Suprapubic skin (tissue), 4 donors: ENCODE measurements at regions not wholly inside any gene's neighbourhood (a gene's known extent, or its start where the extent isn't known, plus 50 kb on each side); places are given as distances from the start of the nearest gene placed in this dataset.
"Not testable (repeated sequence)": the region's sequence is repeated elsewhere in the genome, so short reads cannot be mapped to it uniquely, and the experiment has no call there.

ENCODE experiments used
- DNase-seq, 2 donors: peaks; one replicate each; pipeline ENCODE4 v3.0.0-alpha.2; 2019; ENCODE audit warnings: low spot score in 2 of 2
- H3K27ac ChIP-seq: fragments of 200-600 bp; sonication (generic); one replicate; pipeline ENCODE4 v1.5.1; 2019
- H3K27me3 ChIP-seq: fragments of 200-600 bp; sonication (generic); one replicate; pipeline ENCODE4 v1.5.1; 2019
- H3K36me3 ChIP-seq: fragments of 200-600 bp; sonication (generic); one replicate; pipeline ENCODE4 v1.5.1; 2019
- H3K4me1 ChIP-seq: fragments of 200-600 bp; sonication (generic); one replicate; pipeline ENCODE4 v1.5.1; 2019
- H3K4me3 ChIP-seq: fragments of 200-600 bp; sonication (generic); one replicate; pipeline ENCODE4 v1.5.1; 2019; ENCODE audit warnings: mild to moderate bottlenecking
- H3K9me3 ChIP-seq: fragments of 200-600 bp; sonication (generic); one replicate; pipeline ENCODE4 v1.5.1; 2019
- EP300 ChIP-seq: sonication (generic); formaldehyde crosslinking; IDR thresholded peaks from one replicate; pipeline ENCODE4 v1.6.1; 2017; ENCODE audit warnings: antibody characterized with exemption
- POLR2A ChIP-seq, 2 donors: fragments of 450-650 bp; IDR thresholded peaks; one replicate each; pipeline ENCODE4 v1.6.1; 2017; ENCODE audit warnings: antibody characterized with exemption in 2 of 2, mild to moderate bottlenecking in 2 of 2, moderate library complexity in 2 of 2
- POLR2AphosphoS5 ChIP-seq, 3 donors: sonication (generic); formaldehyde crosslinking; IDR thresholded peaks; one replicate each; pipeline ENCODE4 v1.6.1; 2017; ENCODE audit warnings: antibody characterized with exemption in 3 of 3
- WGBS: methylation state at CpG from one replicate; pipeline ENCODE4 v1.1.5; 2018; 5-methylcytosine and 5-hydroxymethylcytosine counted together
- TF ChIP-seq, protein P1 (sequence below), 2 donors: fragments of 200-600 bp in 1 of 2; fragments of 450-650 bp in 1 of 2; sonication (generic) in 1 of 2; IDR thresholded peaks; one replicate each; pipeline ENCODE4 v1.5.1; 2016 to 2019; ENCODE audit warnings: antibody characterized with exemption in 2 of 2, mild to moderate bottlenecking in 1 of 2, moderate library complexity in 1 of 2

DNA sequence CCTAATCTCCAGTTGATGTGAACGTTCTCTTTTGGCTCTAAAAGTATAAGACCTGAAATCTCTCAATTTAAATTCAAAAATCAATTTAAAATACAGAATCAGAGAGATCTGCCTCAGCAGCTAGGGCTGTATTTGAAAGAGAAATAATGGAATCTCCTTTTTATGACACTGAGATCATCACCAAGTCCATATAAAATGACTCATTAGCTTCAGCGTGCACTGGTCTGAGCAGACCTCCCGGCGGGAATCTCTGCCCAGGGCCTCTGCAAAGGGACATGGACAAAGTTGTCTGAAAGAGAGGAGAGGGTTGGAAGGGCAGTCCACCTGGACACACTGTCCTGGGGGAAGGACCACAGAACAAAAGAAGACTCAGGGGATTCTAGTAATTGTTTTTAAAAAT lies 855.6 kb downstream of the EFNB2 start:
- no peak for TF ChIP-seq POLR2A (IDR thresholded peaks at IDR 0.05)
- 92% methylated on average over 4 of the region's 4 CpGs for WGBS
- no peaks in the 10 kb centered on the region for H3K27me3 ChIP-seq
- H3K4me3 ChIP-seq, result no peak overlapping the region
- no peaks in the 10 kb centered on the region for H3K4me1 ChIP-seq
- H3K27ac ChIP-seq, result no peak overlapping the region
- no peaks in the 10 kb centered on the region for H3K36me3 ChIP-seq
- no peaks in the 10 kb centered on the region for H3K9me3 ChIP-seq
- no peak for DNase-seq

DNA sequence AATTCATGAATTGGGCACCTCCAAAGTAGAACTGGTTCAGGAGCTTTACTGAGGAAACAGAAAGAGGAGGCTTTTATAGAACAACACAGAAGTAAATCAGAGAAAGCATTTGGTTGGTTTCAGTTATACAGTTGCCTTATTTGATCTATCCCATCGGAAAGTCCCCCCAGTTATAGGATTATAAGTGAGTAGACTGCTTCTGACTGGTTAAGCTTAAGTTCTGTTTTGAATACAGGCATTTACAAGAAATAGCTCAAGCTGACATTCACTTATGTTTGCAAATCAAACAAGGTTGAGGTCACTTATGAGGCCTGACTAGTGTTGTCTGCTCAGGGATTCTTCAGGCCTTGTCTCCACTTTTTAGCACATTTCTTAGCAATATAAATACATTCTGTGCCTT lies 857.4 kb downstream of the EFNB2 start:
- DNase-seq, result no peak
- 73% methylated on average over 1 of the region's 1 CpG for WGBS
- Histone ChIP-seq H3K4me3 (no peak overlapping the region), H3K9me3 (no peaks in the 10 kb centered on the region), H3K36me3 (no peaks in the 10 kb centered on the region), H3K27ac (no peak overlapping the region), H3K27me3 (no peaks in the 10 kb centered on the region), H3K4me1 (no peaks in the 10 kb centered on the region)
- TF ChIP-seq, protein P1, sequence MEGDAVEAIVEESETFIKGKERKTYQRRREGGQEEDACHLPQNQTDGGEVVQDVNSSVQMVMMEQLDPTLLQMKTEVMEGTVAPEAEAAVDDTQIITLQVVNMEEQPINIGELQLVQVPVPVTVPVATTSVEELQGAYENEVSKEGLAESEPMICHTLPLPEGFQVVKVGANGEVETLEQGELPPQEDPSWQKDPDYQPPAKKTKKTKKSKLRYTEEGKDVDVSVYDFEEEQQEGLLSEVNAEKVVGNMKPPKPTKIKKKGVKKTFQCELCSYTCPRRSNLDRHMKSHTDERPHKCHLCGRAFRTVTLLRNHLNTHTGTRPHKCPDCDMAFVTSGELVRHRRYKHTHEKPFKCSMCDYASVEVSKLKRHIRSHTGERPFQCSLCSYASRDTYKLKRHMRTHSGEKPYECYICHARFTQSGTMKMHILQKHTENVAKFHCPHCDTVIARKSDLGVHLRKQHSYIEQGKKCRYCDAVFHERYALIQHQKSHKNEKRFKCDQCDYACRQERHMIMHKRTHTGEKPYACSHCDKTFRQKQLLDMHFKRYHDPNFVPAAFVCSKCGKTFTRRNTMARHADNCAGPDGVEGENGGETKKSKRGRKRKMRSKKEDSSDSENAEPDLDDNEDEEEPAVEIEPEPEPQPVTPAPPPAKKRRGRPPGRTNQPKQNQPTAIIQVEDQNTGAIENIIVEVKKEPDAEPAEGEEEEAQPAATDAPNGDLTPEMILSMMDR (IDR thresholded peaks at IDR 0.05), result no peak
- no peak for TF ChIP-seq EP300
- TF ChIP-seq POLR2A (IDR thresholded peaks at IDR 0.05), result no peak
- no peak for TF ChIP-seq POLR2AphosphoS5 (IDR thresholded peaks at IDR 0.05)

DNA sequence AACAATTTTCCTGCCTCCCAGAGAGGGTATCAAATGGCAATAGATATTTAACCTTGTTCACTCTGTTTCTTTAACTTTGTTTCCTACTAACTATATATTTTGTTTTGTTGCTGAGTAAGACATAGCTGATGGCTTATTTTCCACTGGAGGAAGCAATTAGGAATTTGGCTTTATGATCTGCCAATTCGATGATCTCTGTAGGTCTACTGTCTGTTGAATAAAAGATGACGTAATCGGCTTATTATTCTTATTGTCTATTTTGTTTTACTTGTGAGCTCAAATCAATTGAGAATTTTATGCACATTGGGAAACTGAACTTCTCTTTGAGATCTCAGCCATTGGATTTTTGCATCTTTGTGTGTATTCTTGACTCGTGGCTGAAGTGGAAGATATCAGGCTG lies 862.6 kb downstream of the EFNB2 start:
- no peaks in the 10 kb centered on the region for H3K4me1 ChIP-seq
- TF ChIP-seq EP300 (no peak), POLR2A (IDR thresholded peaks at IDR 0.05) (no peak), POLR2AphosphoS5 (IDR thresholded peaks at IDR 0.05) (no peak)
- TF ChIP-seq, protein P1 (IDR thresholded peaks at IDR 0.05), result no peak
- no peak for DNase-seq

DNA sequence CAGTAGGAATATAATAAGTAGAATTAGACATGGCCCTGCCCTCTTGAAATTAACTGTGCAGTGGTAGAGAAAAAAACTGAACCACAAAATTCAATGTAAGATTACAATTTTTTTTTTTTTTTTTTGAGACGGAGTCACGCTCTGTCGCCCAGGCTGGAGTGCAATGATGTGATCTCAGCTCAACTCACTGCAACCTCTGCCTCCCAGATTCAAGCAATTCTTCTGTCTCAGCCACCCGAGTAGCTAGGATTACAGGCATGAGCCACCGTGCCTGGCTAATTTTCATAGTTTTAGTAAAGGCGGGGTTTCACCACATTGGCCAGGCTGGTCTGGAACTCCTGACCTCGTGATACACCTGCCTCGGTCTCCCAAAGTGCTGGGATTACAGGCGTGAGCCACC lies 864.3 kb downstream of the EFNB2 start:
- not testable (repeated sequence) for H3K27ac ChIP-seq, H3K4me3 ChIP-seq, DNase-seq, H3K9me3 ChIP-seq, H3K36me3 ChIP-seq, H3K27me3 ChIP-seq, H3K4me1 ChIP-seq
- WGBS, result 96% methylated on average over 9 of the region's 9 CpGs

More for the DNA sequence above, 862.6 kb downstream of the EFNB2 start:
- 57% methylated on average over 4 of the region's 4 CpGs for WGBS
- Histone ChIP-seq H3K27me3 (no peaks in the 10 kb centered on the region), H3K9me3 (no peaks in the 10 kb centered on the region), H3K4me3 (no peak overlapping the region), H3K27ac (no peak overlapping the region), H3K36me3 (no peaks in the 10 kb centered on the region)

DNA sequence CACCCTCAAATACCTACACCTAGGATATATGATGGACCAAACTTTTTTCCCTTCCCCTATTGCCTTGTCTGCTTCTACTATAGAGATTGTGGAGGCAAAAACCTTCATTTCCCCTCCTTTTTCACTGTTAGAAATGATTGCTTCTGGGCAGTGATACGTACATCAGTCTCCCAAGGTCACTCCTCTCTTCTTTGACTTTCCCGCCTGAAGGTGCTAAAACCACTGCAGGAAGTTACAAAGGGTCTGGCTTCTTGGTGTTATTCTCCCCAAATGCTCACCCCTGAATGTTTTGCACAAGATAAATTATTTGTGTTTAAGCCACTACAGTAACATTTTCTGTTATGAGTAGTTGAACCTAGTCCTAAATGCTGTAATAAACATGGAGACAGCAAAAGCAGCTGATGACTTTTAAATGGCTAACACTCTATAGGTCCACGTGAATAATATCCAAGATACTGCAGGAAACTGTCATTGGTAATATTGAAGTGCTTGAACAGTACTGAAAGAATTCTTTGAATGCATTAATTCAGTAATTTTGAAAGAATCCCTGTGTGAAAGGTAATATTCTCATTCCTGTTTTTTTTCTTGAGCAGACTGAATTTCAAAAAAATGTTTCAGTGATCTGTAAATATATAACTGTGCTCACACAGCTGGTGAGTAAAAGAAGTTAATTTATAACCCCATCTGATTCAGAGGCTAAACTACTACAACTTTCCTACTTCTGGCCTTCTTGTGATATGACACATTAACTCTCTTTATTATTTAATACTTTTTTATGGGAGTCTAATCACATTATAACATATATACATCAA lies 865.1 kb downstream of the EFNB2 start:
- Histone ChIP-seq H3K27me3 (no peaks in the 10 kb centered on the region), H3K4me3 (no peak overlapping the region), H3K9me3 (no peaks in the 10 kb centered on the region), H3K27ac (no peak overlapping the region), H3K4me1 (no peaks in the 10 kb centered on the region), H3K36me3 (no peaks in the 10 kb centered on the region)
- TF ChIP-seq EP300, result no peak
- no peak for TF ChIP-seq POLR2AphosphoS5 (IDR thresholded peaks at IDR 0.05)
- TF ChIP-seq, protein P1 (IDR thresholded peaks at IDR 0.05), result no peak
- no peak for TF ChIP-seq POLR2A (IDR thresholded peaks at IDR 0.05)
- WGBS, result 89% methylated on average over 3 of the region's 3 CpGs
- DNase-seq, result no peak

DNA sequence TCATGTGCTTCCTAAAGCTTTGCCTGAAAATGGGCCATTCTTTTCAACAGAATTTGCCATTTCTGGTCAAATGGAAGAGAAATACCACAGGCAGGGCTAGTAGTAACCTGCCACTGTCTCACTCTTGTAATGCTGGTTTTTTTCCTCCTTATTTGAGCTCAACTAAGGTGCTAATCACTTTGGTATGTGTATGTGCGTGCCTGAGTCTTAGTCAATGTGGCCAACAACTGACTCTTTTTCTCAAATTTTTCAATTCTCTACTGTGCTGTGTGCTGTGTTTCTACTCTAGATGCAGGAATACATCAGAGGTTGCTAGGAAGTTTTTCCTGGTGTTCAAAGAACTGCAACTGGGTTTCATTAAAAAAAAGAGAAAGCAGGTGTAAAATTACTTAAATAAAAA lies 870.2 kb downstream of the EFNB2 start:
- Histone ChIP-seq H3K36me3 (no peaks in the 10 kb centered on the region), H3K4me3 (no peak overlapping the region), H3K27me3 (no peaks in the 10 kb centered on the region), H3K27ac (no peak overlapping the region), H3K4me1 (no peaks in the 10 kb centered on the region), H3K9me3 (no peaks in the 10 kb centered on the region)
- 68% methylated on average over 1 of the region's 1 CpG for WGBS
- DNase-seq, result no peak
- TF ChIP-seq POLR2A (IDR thresholded peaks at IDR 0.05) (no peak), POLR2AphosphoS5 (IDR thresholded peaks at IDR 0.05) (no peak), EP300 (no peak)
- TF ChIP-seq, protein P1 (IDR thresholded peaks at IDR 0.05), result no peak
